ENCODE measurements at regions not wholly inside any gene's neighbourhood (a gene's known extent, or its start where the extent isn't known, plus 50 kb on each side); places are given as distances from the start of the nearest gene placed in this dataset.

DNA sequence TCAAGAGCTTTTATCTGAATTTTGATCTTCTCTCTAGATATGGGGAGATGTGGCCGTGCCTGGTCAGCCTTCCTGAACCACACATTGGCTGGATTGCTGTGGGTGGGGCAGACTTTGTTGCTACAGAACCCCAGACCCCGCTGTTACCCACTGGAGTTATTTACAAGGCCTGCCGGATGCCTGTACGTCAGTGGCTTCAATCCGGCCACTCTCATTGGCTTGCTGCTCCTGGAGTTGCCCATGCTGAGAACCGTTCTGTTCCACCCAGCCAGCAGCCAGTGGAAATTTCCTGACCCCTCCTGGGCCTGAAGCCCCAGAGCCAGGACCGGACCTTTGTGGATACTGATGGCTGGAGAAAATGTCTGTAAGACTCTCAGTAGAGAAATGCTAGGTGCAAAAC, 101.9 kb downstream of the TFAP2C start:
- Histone ChIP-seq H3K9ac (ENCODE audit: low read length) (no peak overlapping the region), H3K36me3 (ENCODE audit: insufficient read depth, low read length) (no peaks in the 10 kb centered on the region), H3K27ac (ENCODE audit: low read length) (no peak overlapping the region), H3K9me2 (ENCODE audit: insufficient read depth, low read length) (no peaks in the 10 kb centered on the region), H3K9me3 (ENCODE audit: low read length) (no peaks in the 10 kb centered on the region), H3K4me2 (ENCODE audit: low read length) (no peak overlapping the region), H3K27me3 (ENCODE audit: insufficient read depth, low read depth, low read length) (no peaks in the 10 kb centered on the region), H4K20me1 (ENCODE audit: insufficient read depth) (no peaks in the 10 kb centered on the region), H3K4me3 (ENCODE audit: low read length) (no peak overlapping the region), H3K79me2 (replicated peaks; ENCODE audit: insufficient read depth, low read length) (no peaks in the 10 kb centered on the region), H2AFZ (ENCODE audit: low read depth, low read length) (no peak overlapping the region), H3F3A (ENCODE audit: insufficient read depth, low read length, poor library complexity, severe bottlenecking) (no peaks in the 10 kb centered on the region)
- TF ChIP-seq EP300 (conservative IDR thresholded peaks at IDR 0.05; ENCODE audit: poor library complexity, severe bottlenecking), result no peak
- TF ChIP-seq MXI1 (conservative IDR thresholded peaks at IDR 0.05; ENCODE audit: poor library complexity, severe bottlenecking), result no peak
- no peak for TF ChIP-seq POLR2AphosphoS5 (IDR thresholded peaks at IDR 0.05)
- TF ChIP-seq SMC3 (conservative IDR thresholded peaks at IDR 0.05; ENCODE audit: poor library complexity), result no peak
- no peak for TF ChIP-seq TAF1 (IDR thresholded peaks at IDR 0.05; ENCODE audit: low read depth)
- TF ChIP-seq, protein P1, sequence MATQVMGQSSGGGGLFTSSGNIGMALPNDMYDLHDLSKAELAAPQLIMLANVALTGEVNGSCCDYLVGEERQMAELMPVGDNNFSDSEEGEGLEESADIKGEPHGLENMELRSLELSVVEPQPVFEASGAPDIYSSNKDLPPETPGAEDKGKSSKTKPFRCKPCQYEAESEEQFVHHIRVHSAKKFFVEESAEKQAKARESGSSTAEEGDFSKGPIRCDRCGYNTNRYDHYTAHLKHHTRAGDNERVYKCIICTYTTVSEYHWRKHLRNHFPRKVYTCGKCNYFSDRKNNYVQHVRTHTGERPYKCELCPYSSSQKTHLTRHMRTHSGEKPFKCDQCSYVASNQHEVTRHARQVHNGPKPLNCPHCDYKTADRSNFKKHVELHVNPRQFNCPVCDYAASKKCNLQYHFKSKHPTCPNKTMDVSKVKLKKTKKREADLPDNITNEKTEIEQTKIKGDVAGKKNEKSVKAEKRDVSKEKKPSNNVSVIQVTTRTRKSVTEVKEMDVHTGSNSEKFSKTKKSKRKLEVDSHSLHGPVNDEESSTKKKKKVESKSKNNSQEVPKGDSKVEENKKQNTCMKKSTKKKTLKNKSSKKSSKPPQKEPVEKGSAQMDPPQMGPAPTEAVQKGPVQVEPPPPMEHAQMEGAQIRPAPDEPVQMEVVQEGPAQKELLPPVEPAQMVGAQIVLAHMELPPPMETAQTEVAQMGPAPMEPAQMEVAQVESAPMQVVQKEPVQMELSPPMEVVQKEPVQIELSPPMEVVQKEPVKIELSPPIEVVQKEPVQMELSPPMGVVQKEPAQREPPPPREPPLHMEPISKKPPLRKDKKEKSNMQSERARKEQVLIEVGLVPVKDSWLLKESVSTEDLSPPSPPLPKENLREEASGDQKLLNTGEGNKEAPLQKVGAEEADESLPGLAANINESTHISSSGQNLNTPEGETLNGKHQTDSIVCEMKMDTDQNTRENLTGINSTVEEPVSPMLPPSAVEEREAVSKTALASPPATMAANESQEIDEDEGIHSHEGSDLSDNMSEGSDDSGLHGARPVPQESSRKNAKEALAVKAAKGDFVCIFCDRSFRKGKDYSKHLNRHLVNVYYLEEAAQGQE (IDR thresholded peaks at IDR 0.05; ENCODE audit: borderline replicate concordance), result no peak
- TF ChIP-seq RAD21 (conservative IDR thresholded peaks at IDR 0.05), result no peak
- TF ChIP-seq EZH2 (IDR thresholded peaks at IDR 0.05; ENCODE audit: borderline replicate concordance, insufficient read depth, low read length, poor library complexity, severe bottlenecking), result no peak
- TF ChIP-seq, protein P2, sequence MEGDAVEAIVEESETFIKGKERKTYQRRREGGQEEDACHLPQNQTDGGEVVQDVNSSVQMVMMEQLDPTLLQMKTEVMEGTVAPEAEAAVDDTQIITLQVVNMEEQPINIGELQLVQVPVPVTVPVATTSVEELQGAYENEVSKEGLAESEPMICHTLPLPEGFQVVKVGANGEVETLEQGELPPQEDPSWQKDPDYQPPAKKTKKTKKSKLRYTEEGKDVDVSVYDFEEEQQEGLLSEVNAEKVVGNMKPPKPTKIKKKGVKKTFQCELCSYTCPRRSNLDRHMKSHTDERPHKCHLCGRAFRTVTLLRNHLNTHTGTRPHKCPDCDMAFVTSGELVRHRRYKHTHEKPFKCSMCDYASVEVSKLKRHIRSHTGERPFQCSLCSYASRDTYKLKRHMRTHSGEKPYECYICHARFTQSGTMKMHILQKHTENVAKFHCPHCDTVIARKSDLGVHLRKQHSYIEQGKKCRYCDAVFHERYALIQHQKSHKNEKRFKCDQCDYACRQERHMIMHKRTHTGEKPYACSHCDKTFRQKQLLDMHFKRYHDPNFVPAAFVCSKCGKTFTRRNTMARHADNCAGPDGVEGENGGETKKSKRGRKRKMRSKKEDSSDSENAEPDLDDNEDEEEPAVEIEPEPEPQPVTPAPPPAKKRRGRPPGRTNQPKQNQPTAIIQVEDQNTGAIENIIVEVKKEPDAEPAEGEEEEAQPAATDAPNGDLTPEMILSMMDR (IDR thresholded peaks at IDR 0.05; ENCODE audit: poor library complexity, severe bottlenecking), result no peak

DNA sequence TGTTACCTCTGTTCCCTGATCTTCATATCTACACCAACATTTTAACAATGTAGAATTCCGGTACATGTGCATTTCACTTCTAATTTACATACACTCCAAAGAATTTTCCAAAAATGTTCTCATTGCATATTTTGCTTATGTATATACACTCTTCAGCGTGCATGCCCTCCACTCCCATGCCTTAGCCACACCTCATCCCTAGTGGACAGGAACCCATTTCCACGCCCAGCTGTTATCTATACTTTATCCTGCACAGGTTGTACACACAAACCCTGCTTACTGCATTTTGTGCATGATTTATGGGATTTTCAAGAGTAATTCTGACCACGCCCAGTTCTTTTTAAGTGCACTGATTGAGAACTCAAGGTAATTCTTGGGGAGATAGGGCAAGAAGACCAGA, 102.4 kb downstream of the TFAP2C start:
- no peaks in the 10 kb centered on the region for H3K9me3 ChIP-seq (ENCODE audit: low read length)
- no peaks in the 10 kb centered on the region for H3F3A ChIP-seq (ENCODE audit: insufficient read depth, low read length, poor library complexity, severe bottlenecking)
- no peak overlapping the region for H3K27ac ChIP-seq (ENCODE audit: low read length)
- no peak overlapping the region for H3K4me3 ChIP-seq (ENCODE audit: low read length)
- H3K4me2 ChIP-seq (ENCODE audit: low read length), result no peak overlapping the region
- peaks cover 3% of the 10 kb centered on the region for H3K27me3 ChIP-seq (ENCODE audit: insufficient read depth, low read depth, low read length)
- H2AFZ ChIP-seq (ENCODE audit: low read depth, low read length), result no peak overlapping the region
- H3K9me2 ChIP-seq (ENCODE audit: insufficient read depth, low read length), result no peaks in the 10 kb centered on the region
- H3K79me2 ChIP-seq (replicated peaks; ENCODE audit: insufficient read depth, low read length), result no peaks in the 10 kb centered on the region
- no peaks in the 10 kb centered on the region for H3K36me3 ChIP-seq (ENCODE audit: insufficient read depth, low read length)
- TF ChIP-seq EZH2 (IDR thresholded peaks at IDR 0.05; ENCODE audit: borderline replicate concordance, insufficient read depth, low read length, poor library complexity, severe bottlenecking) (no peak), RAD21 (conservative IDR thresholded peaks at IDR 0.05) (no peak), MXI1 (conservative IDR thresholded peaks at IDR 0.05; ENCODE audit: poor library complexity, severe bottlenecking) (no peak), SMC3 (conservative IDR thresholded peaks at IDR 0.05; ENCODE audit: poor library complexity) (no peak), TAF1 (IDR thresholded peaks at IDR 0.05; ENCODE audit: low read depth) (no peak), EP300 (conservative IDR thresholded peaks at IDR 0.05; ENCODE audit: poor library complexity, severe bottlenecking) (no peak), POLR2AphosphoS5 (IDR thresholded peaks at IDR 0.05) (no peak)
- TF ChIP-seq, protein P1 (IDR thresholded peaks at IDR 0.05; ENCODE audit: borderline replicate concordance), result no peak
- TF ChIP-seq, protein P2 (IDR thresholded peaks at IDR 0.05; ENCODE audit: poor library complexity, severe bottlenecking), result no peak
- no peak overlapping the region for H3K9ac ChIP-seq (ENCODE audit: low read length)
- no peaks in the 10 kb centered on the region for H4K20me1 ChIP-seq (ENCODE audit: insufficient read depth)
